Keratinocyte (primary cell): ENCODE measurements at regions not wholly inside any gene's neighbourhood (a gene's known extent, or its start where the extent isn't known, plus 50 kb on each side); places are given as distances from the start of the nearest gene placed in this dataset.

ENCODE experiments used
- DNase-seq: peaks from one replicate; pipeline ENCODE4 v3.0.0-alpha.2; 2011; ENCODE audit warnings: low read depth, missing footprints, low spot score
- FAIRE-seq: peaks from 2 replicates; lab custom pipeline; 2011; peaks lifted over from hg19 to GRCh38; lab: Jason Lieb, UNC
- H2AFZ ChIP-seq: 2 replicates; pipeline ENCODE4 v1.6.0; 2012; ENCODE audit warnings: low read length, control low read depth, inconsistent platforms; ENCODE audit not compliant: control insufficient read depth
- H3K27ac ChIP-seq: 2 replicates; pipeline ENCODE4 v1.5.1; 2011; ENCODE audit warnings: low read length; ENCODE audit not compliant: control insufficient read depth, insufficient read depth
- H3K27me3 ChIP-seq: 3 replicates; pipeline ENCODE4 v1.6.0; 2011; ENCODE audit warnings: low read length; ENCODE audit not compliant: control insufficient read depth, insufficient read depth; ENCODE audit errors: extremely low read depth
- H3K36me3 ChIP-seq, 2 experiments: 2 replicates in 1 of 2; 3 replicates in 1 of 2; pipeline ENCODE4 v1.5.1; 2011; ENCODE audit warnings: low read length in 2 of 2, mild to moderate bottlenecking in 1 of 2; ENCODE audit not compliant: control insufficient read depth in 2 of 2, insufficient read depth in 2 of 2; ENCODE audit errors: extremely low read depth in 1 of 2
- H3K4me1 ChIP-seq: 3 replicates; pipeline ENCODE4 v1.5.1; 2011; ENCODE audit warnings: low read length; ENCODE audit not compliant: control insufficient read depth, insufficient read depth; ENCODE audit errors: extremely low read depth
- H3K4me2 ChIP-seq: 3 replicates; pipeline ENCODE4 v1.6.0; 2011; ENCODE audit warnings: low read depth, low read length; ENCODE audit not compliant: control insufficient read depth, insufficient read depth; ENCODE audit errors: extremely low read depth
- H3K4me3 ChIP-seq, 3 experiments: fragments of 200-600 bp in 1 of 3; sonication (generic) in 1 of 3; 2 replicates in 2 of 3; 3 replicates in 1 of 3; pipeline ENCODE4 v1.5.1; 2011 to 2016; ENCODE audit warnings: low read length in 3 of 3, mild to moderate bottlenecking in 3 of 3, control low read depth in 2 of 3, inconsistent platforms in 1 of 3, low read depth in 1 of 3, mixed read lengths in 1 of 3, mixed run types in 1 of 3, moderate library complexity in 1 of 3; ENCODE audit not compliant: control insufficient read depth in 2 of 3, insufficient read depth in 2 of 3; ENCODE audit errors: extremely low read depth in 1 of 3
- H3K79me2 ChIP-seq: 2 replicates; pipeline ENCODE4 v1.6.0; 2012; ENCODE audit warnings: low read length; ENCODE audit not compliant: control insufficient read depth, insufficient read depth
- H3K9ac ChIP-seq: 3 replicates; pipeline ENCODE4 v1.6.0; 2011; ENCODE audit warnings: low read length; ENCODE audit not compliant: control insufficient read depth, insufficient read depth; ENCODE audit errors: extremely low read depth
- H3K9me1 ChIP-seq: 3 replicates; pipeline ENCODE4 v1.6.0; 2011; ENCODE audit warnings: low read length; ENCODE audit not compliant: control insufficient read depth, insufficient read depth; ENCODE audit errors: extremely low read depth
- H3K9me3 ChIP-seq: 2 replicates; pipeline ENCODE4 v1.5.1; 2012; ENCODE audit warnings: low read depth, low read length; ENCODE audit not compliant: control insufficient read depth
- H4K20me1 ChIP-seq: 3 replicates; pipeline ENCODE4 v1.6.0; 2011; ENCODE audit warnings: low read length; ENCODE audit not compliant: control insufficient read depth, insufficient read depth; ENCODE audit errors: extremely low read depth
- EZH2 ChIP-seq: IDR thresholded peaks from one replicate; pipeline ENCODE4 v1.6.1; 2012; ENCODE audit warnings: inconsistent platforms, mild to moderate bottlenecking, low read length, moderate library complexity
- dilution Hi-C: fragments of 300-500 bp; cut with MboI; formaldehyde crosslinking; loops from one replicate; pipeline ENCODE4 v1.7.0; 2020; ENCODE audit warnings: low sequenced_read_pairs; ENCODE audit not compliant: extremely low pct_ligation_motif_present
- TF ChIP-seq, protein P1 (sequence below), 3 experiments: IDR thresholded peaks in 1 of 3; conservative IDR thresholded peaks in 1 of 3; optimal IDR thresholded peaks in 1 of 3; 2 replicates in 2 of 3; 3 replicates in 1 of 3; pipeline versions ENCODE3 to v1.5.1; 2011; ENCODE audit warnings: low read length in 3 of 3, mild to moderate bottlenecking in 3 of 3, moderate library complexity in 2 of 3, control low read depth in 1 of 3, inconsistent platforms in 1 of 3; ENCODE audit not compliant: insufficient read depth in 2 of 3; ENCODE audit errors: extremely low read depth in 1 of 3

DNA sequence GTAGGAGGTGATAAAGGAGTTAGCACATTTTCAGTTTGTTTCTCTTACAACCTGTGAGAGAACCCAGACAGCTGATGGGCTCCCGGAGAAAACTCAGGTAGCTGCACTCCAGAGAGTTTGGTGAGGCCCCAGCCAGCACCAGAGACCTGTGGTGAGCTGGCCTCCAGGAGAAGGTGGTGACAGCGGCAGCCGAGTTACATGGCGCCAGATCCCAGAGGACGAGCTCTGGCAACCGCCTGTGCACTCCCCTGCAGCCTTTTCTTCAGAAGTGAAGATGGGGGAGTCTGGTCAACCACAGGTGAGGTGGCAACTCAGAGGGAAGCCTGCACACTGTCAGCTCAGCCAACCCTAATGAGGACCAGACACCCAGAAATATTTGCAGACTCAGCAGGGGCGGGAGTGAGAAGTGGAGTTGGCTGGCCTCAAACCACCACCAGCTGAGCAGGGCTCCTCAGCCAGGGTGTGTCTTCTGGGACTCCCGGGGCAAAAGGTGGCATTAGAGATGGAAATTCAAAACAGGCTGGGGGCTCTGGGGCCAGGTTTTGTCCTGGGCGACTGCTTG is 209.7 kb downstream of the SETD4 start:
- no peaks in the 10 kb centered on the region for H4K20me1 ChIP-seq
- FAIRE-seq (no peak), DNase-seq (no peak)
- no peak overlapping the region for H3K27ac ChIP-seq
- dilution Hi-C loops: no loop called here
- no peak for TF ChIP-seq EZH2
- TF ChIP-seq, protein P1, sequence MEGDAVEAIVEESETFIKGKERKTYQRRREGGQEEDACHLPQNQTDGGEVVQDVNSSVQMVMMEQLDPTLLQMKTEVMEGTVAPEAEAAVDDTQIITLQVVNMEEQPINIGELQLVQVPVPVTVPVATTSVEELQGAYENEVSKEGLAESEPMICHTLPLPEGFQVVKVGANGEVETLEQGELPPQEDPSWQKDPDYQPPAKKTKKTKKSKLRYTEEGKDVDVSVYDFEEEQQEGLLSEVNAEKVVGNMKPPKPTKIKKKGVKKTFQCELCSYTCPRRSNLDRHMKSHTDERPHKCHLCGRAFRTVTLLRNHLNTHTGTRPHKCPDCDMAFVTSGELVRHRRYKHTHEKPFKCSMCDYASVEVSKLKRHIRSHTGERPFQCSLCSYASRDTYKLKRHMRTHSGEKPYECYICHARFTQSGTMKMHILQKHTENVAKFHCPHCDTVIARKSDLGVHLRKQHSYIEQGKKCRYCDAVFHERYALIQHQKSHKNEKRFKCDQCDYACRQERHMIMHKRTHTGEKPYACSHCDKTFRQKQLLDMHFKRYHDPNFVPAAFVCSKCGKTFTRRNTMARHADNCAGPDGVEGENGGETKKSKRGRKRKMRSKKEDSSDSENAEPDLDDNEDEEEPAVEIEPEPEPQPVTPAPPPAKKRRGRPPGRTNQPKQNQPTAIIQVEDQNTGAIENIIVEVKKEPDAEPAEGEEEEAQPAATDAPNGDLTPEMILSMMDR (optimal IDR thresholded peaks at IDR 0.05 in 1 of 3, IDR thresholded peaks at IDR 0.05 in 1 of 3, conservative IDR thresholded peaks at IDR 0.05 in 1 of 3; ENCODE audit: extremely low read depth in 1 of 3, insufficient read depth in 2 of 3, low read length in 3 of 3): no peak
- peaks cover 24% of the 10 kb centered on the region for H3K27me3 ChIP-seq
- H3K4me1 ChIP-seq: no peaks in the 10 kb centered on the region
- no peak overlapping the region for H2AFZ ChIP-seq
- no peaks in the 10 kb centered on the region for H3K36me3 ChIP-seq
- H3K4me3 ChIP-seq: no peak overlapping the region
- no peaks in the 10 kb centered on the region for H3K9me3 ChIP-seq
- H3K9me1 ChIP-seq: no peaks in the 10 kb centered on the region
- H3K4me2 ChIP-seq: no peak overlapping the region
- H3K79me2 ChIP-seq: no peaks in the 10 kb centered on the region
- no peak overlapping the region for H3K9ac ChIP-seq

DNA sequence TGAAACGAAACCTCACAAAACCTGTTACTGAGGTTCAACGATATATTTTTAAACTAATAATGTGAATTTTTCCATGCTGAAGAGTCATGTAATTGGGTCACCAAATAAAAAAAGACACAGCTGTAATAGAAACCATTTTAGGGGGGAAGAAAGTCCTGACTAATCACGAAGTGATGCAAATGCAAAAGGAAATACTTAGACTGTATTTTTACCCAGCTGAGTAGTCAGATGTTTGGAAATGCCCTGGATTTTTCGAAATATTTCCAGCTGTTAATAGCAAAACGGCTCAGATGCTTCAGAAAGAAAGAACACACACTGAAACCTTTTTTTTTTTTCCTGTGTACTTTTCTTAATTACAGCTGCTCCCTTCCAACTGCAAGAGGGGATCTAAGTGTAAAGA is 210.3 kb downstream of the SETD4 start:
- H3K9me3 ChIP-seq: no peaks in the 10 kb centered on the region
- FAIRE-seq (no peak), DNase-seq (no peak)
- no peak overlapping the region for H3K27ac ChIP-seq
- H3K9me1 ChIP-seq: no peaks in the 10 kb centered on the region
- dilution Hi-C loops: no loop called here
- no peaks in the 10 kb centered on the region for H4K20me1 ChIP-seq
- no peak overlapping the region for H2AFZ ChIP-seq
- H3K4me1 ChIP-seq: no peaks in the 10 kb centered on the region
- TF ChIP-seq, protein P1 (optimal IDR thresholded peaks at IDR 0.05 in 1 of 3, IDR thresholded peaks at IDR 0.05 in 1 of 3, conservative IDR thresholded peaks at IDR 0.05 in 1 of 3; ENCODE audit: extremely low read depth in 1 of 3, insufficient read depth in 2 of 3, low read length in 3 of 3): no peak
- no peak for TF ChIP-seq EZH2
- no peaks in the 10 kb centered on the region for H3K36me3 ChIP-seq
- H3K4me2 ChIP-seq: no peak overlapping the region
- no peak overlapping the region for H3K9ac ChIP-seq
- H3K4me3 ChIP-seq: no peak overlapping the region
- H3K79me2 ChIP-seq: no peaks in the 10 kb centered on the region
- peaks cover 24% of the 10 kb centered on the region for H3K27me3 ChIP-seq
